GM23338 (cell line): ENCODE measurements at regions not wholly inside any gene's neighbourhood (a gene's known extent, or its start where the extent isn't known, plus 50 kb on each side); places are given as distances from the start of the nearest gene placed in this dataset.

ENCODE experiments used
- ATAC-seq: fragments of 200-7000 bp; cut with Tn5 transposase; 3 replicates; pipeline ENCODE4 v1.9.1; 2020
- DNase-seq: peaks from one replicate; pipeline ENCODE4 v3.0.0-alpha.2; 2015; ENCODE audit warnings: low spot score
- H2AFZ ChIP-seq: fragments of 200-600 bp; sonication (generic); 2 replicates; pipeline ENCODE4 v1.8.0; 2016; ENCODE audit warnings: antibody characterized with exemption, mild to moderate bottlenecking, moderate library complexity
- H3F3A ChIP-seq: fragments of 200-600 bp; sonication (generic); replicated peaks from 2 replicates; pipeline ENCODE4 v1.8.0; 2017; ENCODE audit warnings: antibody characterized with exemption, mixed run types, low read depth
- H3K27ac ChIP-seq: fragments of 200-600 bp; sonication (generic); 2 replicates; pipeline ENCODE4 v1.6.1; 2016; ENCODE audit warnings: low read depth
- H3K27me3 ChIP-seq: fragments of 200-600 bp; sonication (generic); 2 replicates; pipeline ENCODE4 v1.8.0; 2016; ENCODE audit warnings: mild to moderate bottlenecking, mixed run types, moderate library complexity; ENCODE audit not compliant: insufficient read depth
- H3K36me3 ChIP-seq: fragments of 200-600 bp; sonication (generic); 2 replicates; pipeline ENCODE4 v1.8.0; 2016; ENCODE audit warnings: mild to moderate bottlenecking; ENCODE audit not compliant: insufficient read depth
- H3K4me1 ChIP-seq: fragments of 200-600 bp; sonication (generic); 2 replicates; pipeline ENCODE4 v1.8.0; 2016; ENCODE audit warnings: mild to moderate bottlenecking, moderate library complexity; ENCODE audit not compliant: insufficient read depth
- H3K4me2 ChIP-seq: fragments of 200-600 bp; sonication (generic); 2 replicates; pipeline ENCODE4 v1.7.1; 2017; ENCODE audit warnings: mixed run types
- H3K4me3 ChIP-seq: fragments of 200-600 bp; sonication (generic); 2 replicates; pipeline ENCODE4 v1.6.1; 2016; ENCODE audit warnings: mixed run types
- H3K79me2 ChIP-seq: fragments of 200-600 bp; sonication (generic); replicated peaks from 2 replicates; pipeline ENCODE4 v1.8.0; 2017; ENCODE audit warnings: mild to moderate bottlenecking; ENCODE audit not compliant: insufficient read depth
- H3K9me2 ChIP-seq: fragments of 200-600 bp; sonication (generic); 2 replicates; pipeline ENCODE4 v1.8.0; 2017; ENCODE audit not compliant: insufficient read depth
- H4K20me1 ChIP-seq: fragments of 200-600 bp; sonication (generic); replicated peaks from 2 replicates; pipeline ENCODE4 v1.8.0; 2017; ENCODE audit warnings: mild to moderate bottlenecking; ENCODE audit not compliant: insufficient read depth
- H3K27ac Mint-ChIP-seq: 2 replicates; pipeline ENCODE4 v1.8.0; 2020; ENCODE audit warnings: inconsistent platforms, mild to moderate bottlenecking, moderate library complexity, mixed read lengths
- H3K27me3 Mint-ChIP-seq: 3 replicates; pipeline ENCODE4 v1.8.0; 2022; ENCODE audit warnings: low read depth, mild to moderate bottlenecking, moderate library complexity, mixed read lengths, inconsistent platforms; ENCODE audit not compliant: insufficient read depth, poor library complexity
- H3K36me3 Mint-ChIP-seq: 3 replicates; pipeline ENCODE4 v1.8.0; 2021; ENCODE audit warnings: low read depth, mild to moderate bottlenecking, inconsistent platforms, moderate library complexity, mixed read lengths
- H3K4me1 Mint-ChIP-seq: 3 replicates; pipeline ENCODE4 v1.8.0; 2020; ENCODE audit warnings: mild to moderate bottlenecking, inconsistent platforms, mixed read lengths
- H3K4me3 Mint-ChIP-seq: 3 replicates; pipeline ENCODE4 v1.8.0; 2021; ENCODE audit warnings: moderate library complexity, mild to moderate bottlenecking, inconsistent platforms, mixed read lengths
- H3K9me3 Mint-ChIP-seq: 3 replicates; pipeline ENCODE4 v1.8.0; 2020; ENCODE audit warnings: moderate library complexity, mild to moderate bottlenecking, inconsistent platforms, mixed read lengths
- EZH2phosphoT487 ChIP-seq: fragments of 200-600 bp; sonication (generic); IDR thresholded peaks from one replicate; pipeline ENCODE4 v1.8.1; 2018; ENCODE audit warnings: antibody characterized with exemption; ENCODE audit not compliant: unreplicated experiment
- ZNF114 ChIP-seq: fragments of 250-450 bp; sonication (Bioruptor Pico); IDR thresholded peaks from 2 replicates; pipeline ENCODE4 v1.5.0; 2020; ENCODE audit warnings: mild to moderate bottlenecking, moderate library complexity
- ZNF331 ChIP-seq: fragments of 250-450 bp; sonication (Bioruptor Pico); IDR thresholded peaks from 2 replicates; pipeline ENCODE4 v1.5.0; 2020; ENCODE audit warnings: low read depth, mild to moderate bottlenecking, moderate library complexity
- ZNF462 ChIP-seq: fragments of 250-450 bp; sonication (Bioruptor Pico); IDR thresholded peaks from 2 replicates; pipeline ENCODE4 v1.5.0; 2020; ENCODE audit warnings: mild to moderate bottlenecking, moderate library complexity
- TF ChIP-seq, protein P1 (sequence below): IDR thresholded peaks from one replicate; pipeline ENCODE4 v1.6.1; 2018; ENCODE audit warnings: antibody characterized with exemption; ENCODE audit not compliant: unreplicated experiment
- TF ChIP-seq, protein P2 (sequence below), 2 experiments: fragments of 200-600 bp in 1 of 2; sonication (generic) in 1 of 2; conservative IDR thresholded peaks; 2 replicates each; pipeline versions ENCODE4 v1.5.1 to v1.6.1; 2016 to 2017; ENCODE audit warnings: antibody characterized with exemption in 2 of 2, low read depth in 2 of 2, mild to moderate bottlenecking in 2 of 2, moderate library complexity in 1 of 2
- TF ChIP-seq, protein P3 (sequence below): IDR thresholded peaks from 2 replicates; pipeline ENCODE4 v1.6.1; 2016; ENCODE audit warnings: antibody characterized with exemption

DNA sequence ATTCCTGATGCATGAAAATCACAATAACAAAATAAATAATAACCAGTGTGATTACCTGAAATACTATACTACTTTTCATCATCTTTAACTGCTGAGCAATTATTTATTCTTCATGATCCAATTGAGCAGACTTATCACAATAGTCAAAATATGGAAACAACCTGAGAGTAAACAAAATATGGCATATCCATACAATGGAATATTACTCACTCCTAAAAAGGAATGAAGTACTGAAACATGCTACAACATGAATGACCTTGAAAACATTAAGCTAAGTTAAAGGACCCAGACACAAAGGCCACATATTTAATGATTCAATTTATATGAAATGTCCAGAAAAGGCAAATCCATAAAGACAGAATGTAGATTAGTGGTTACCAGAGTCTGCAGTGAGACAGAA, 146.8 kb downstream of the MID1IP1 start:
- Histone ChIP-seq H3K9me2 (no peaks in the 10 kb centered on the region), H3K4me1 (no peaks in the 10 kb centered on the region), H3K79me2 (no peaks in the 10 kb centered on the region), H4K20me1 (no peaks in the 10 kb centered on the region), H3K4me3 (no peak overlapping the region), H3K36me3 (no peaks in the 10 kb centered on the region), H3K4me2 (no peak overlapping the region), H2AFZ (no peak overlapping the region), H3K27ac (no peak overlapping the region), H3F3A (no peaks in the 10 kb centered on the region), H3K27me3 (no peaks in the 10 kb centered on the region)
- no peaks in the 10 kb centered on the region for H3K4me1 Mint-ChIP-seq
- ATAC-seq: no peak
- peaks cover 9% of the 10 kb centered on the region; the same call in 2 of the 3 replicates for H3K9me3 Mint-ChIP-seq
- no peak overlapping the region for H3K27ac Mint-ChIP-seq
- H3K27me3 Mint-ChIP-seq: no peaks in the 10 kb centered on the region
- TF ChIP-seq, protein P1, sequence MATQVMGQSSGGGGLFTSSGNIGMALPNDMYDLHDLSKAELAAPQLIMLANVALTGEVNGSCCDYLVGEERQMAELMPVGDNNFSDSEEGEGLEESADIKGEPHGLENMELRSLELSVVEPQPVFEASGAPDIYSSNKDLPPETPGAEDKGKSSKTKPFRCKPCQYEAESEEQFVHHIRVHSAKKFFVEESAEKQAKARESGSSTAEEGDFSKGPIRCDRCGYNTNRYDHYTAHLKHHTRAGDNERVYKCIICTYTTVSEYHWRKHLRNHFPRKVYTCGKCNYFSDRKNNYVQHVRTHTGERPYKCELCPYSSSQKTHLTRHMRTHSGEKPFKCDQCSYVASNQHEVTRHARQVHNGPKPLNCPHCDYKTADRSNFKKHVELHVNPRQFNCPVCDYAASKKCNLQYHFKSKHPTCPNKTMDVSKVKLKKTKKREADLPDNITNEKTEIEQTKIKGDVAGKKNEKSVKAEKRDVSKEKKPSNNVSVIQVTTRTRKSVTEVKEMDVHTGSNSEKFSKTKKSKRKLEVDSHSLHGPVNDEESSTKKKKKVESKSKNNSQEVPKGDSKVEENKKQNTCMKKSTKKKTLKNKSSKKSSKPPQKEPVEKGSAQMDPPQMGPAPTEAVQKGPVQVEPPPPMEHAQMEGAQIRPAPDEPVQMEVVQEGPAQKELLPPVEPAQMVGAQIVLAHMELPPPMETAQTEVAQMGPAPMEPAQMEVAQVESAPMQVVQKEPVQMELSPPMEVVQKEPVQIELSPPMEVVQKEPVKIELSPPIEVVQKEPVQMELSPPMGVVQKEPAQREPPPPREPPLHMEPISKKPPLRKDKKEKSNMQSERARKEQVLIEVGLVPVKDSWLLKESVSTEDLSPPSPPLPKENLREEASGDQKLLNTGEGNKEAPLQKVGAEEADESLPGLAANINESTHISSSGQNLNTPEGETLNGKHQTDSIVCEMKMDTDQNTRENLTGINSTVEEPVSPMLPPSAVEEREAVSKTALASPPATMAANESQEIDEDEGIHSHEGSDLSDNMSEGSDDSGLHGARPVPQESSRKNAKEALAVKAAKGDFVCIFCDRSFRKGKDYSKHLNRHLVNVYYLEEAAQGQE: no peak
- TF ChIP-seq, protein P2, sequence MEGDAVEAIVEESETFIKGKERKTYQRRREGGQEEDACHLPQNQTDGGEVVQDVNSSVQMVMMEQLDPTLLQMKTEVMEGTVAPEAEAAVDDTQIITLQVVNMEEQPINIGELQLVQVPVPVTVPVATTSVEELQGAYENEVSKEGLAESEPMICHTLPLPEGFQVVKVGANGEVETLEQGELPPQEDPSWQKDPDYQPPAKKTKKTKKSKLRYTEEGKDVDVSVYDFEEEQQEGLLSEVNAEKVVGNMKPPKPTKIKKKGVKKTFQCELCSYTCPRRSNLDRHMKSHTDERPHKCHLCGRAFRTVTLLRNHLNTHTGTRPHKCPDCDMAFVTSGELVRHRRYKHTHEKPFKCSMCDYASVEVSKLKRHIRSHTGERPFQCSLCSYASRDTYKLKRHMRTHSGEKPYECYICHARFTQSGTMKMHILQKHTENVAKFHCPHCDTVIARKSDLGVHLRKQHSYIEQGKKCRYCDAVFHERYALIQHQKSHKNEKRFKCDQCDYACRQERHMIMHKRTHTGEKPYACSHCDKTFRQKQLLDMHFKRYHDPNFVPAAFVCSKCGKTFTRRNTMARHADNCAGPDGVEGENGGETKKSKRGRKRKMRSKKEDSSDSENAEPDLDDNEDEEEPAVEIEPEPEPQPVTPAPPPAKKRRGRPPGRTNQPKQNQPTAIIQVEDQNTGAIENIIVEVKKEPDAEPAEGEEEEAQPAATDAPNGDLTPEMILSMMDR (conservative IDR thresholded peaks at IDR 0.05; ENCODE audit: low read depth in 2 of 2): no peak
- TF ChIP-seq ZNF331 (CRISPR knock-in tag) (no peak), EZH2phosphoT487 (no peak), ZNF462 (CRISPR knock-in tag) (no peak), ZNF114 (CRISPR knock-in tag) (no peak)
- TF ChIP-seq, protein P3, sequence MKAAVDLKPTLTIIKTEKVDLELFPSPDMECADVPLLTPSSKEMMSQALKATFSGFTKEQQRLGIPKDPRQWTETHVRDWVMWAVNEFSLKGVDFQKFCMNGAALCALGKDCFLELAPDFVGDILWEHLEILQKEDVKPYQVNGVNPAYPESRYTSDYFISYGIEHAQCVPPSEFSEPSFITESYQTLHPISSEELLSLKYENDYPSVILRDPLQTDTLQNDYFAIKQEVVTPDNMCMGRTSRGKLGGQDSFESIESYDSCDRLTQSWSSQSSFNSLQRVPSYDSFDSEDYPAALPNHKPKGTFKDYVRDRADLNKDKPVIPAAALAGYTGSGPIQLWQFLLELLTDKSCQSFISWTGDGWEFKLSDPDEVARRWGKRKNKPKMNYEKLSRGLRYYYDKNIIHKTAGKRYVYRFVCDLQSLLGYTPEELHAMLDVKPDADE: no peak
- H3K36me3 Mint-ChIP-seq: no peaks in the 10 kb centered on the region
- no peak overlapping the region for H3K4me3 Mint-ChIP-seq
- no peak for DNase-seq
